Middle frontal gyrus (tissue), 1 donor: ENCODE measurements at regions not wholly inside any gene's neighbourhood (a gene's known extent, or its start where the extent isn't known, plus 50 kb on each side); places are given as distances from the start of the nearest gene placed in this dataset.
"Not testable (repeated sequence)": the region's sequence is repeated elsewhere in the genome, so short reads cannot be mapped to it uniquely, and the experiment has no call there.

Experiments
- DNase-seq: peaks from one replicate; pipeline ENCODE4 v3.0.0-alpha.2; 2015; ENCODE audit warnings: low spot score; ENCODE audit errors: extremely low spot score

GRCh38 chr4:64975177-64975576 lies 565.9 kb upstream of the TECRL start:
- DNase-seq, result no peak

- no peak for DNase-seq
Observed at GRCh38 chr4:64969081-64969480, 559.8 kb upstream of the TECRL start.

DNA sequence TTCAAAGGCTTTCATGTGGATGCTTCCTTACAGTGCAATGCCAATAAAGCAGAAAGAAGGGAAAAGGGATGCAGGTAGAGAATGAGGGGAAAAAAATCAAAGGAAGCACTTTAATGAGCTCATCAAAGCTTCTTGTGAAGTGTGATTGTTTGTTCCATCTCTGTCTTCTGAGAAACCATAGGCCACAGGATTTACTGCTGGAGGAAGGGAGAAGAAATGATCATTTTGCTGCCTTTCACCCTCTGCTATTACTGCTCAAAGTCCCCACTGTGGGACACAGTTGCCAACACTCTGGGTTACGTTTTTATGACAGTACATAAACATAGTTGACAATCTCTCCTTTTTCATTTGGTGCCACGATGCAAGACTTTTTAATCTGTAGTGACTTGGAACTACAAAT lies 558.0 kb upstream of the TECRL start:
- no peak for DNase-seq

GRCh38 chr4:64960516-64960915 lies 551.3 kb upstream of the TECRL start:
- DNase-seq, result no peak

DNA sequence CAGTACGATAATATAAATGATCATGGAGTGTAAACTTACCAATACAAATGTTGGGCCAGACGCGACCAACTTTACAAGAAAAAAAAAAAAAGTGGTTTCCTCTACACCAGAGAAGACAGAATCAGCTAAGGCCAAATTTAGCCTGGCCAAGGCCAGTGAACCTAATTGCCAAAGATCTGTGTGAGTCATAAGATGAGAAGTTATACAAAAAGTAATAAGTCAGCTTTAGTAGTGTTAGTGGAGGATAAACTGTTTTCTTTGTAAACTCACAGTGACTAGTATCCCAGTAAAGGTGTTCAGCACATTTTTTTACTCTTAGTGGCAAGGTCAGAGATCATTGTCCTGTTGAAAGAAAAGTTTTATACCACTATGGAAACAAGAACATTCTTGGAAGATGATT lies 531.4 kb upstream of the TECRL start:
- DNase-seq, result no peak

GRCh38 chr4:64935469-64936001 lies 526.3 kb upstream of the TECRL start:
- no peak for DNase-seq

GRCh38 chr4:64911846-64912245 lies 502.6 kb upstream of the TECRL start:
- DNase-seq, result no peak

GRCh38 chr4:64903986-64904385 lies 494.7 kb upstream of the TECRL start:
- no peak for DNase-seq

DNA sequence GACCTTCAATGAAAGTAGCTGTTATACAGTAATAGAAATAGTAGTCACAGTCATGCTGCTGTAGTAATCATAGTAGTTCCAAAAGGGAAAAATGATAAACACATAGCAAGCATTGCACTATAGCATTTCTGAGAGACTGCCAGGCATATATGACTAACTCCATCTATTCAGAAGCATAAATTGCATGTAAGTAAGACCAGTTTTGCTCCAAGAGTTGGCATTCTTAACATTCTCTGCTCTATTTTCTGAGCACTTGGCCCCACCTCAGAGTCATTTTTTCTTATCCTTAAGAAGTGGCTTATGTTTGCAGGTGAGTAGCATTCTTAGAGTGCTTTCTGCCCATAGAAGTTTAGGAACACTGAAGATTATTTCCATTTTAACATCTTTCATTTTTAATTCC lies 490.3 kb upstream of the TECRL start:
- DNase-seq, result no peak

DNA sequence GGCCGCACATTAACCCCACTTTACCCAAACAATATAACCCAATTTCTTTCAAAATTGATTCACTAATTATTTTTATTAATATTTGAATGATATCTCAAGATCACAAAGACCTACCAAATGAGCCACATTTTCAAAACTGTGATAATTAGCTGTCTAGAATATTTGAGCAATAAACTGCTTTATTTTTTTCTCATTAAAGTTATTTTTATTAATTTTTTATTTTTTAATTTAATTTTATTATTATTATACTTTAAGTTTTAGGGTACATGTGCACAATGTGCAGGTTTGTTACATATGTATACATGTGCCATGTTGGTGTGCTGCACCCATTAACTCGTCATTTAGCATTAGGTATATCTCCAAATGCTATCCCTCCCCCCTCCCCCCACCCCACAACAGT lies 489.8 kb upstream of the TECRL start:
- not testable (repeated sequence) for DNase-seq

- no peak for DNase-seq
Observed at GRCh38 chr4:64897683-64898082, 488.4 kb upstream of the TECRL start.

DNA sequence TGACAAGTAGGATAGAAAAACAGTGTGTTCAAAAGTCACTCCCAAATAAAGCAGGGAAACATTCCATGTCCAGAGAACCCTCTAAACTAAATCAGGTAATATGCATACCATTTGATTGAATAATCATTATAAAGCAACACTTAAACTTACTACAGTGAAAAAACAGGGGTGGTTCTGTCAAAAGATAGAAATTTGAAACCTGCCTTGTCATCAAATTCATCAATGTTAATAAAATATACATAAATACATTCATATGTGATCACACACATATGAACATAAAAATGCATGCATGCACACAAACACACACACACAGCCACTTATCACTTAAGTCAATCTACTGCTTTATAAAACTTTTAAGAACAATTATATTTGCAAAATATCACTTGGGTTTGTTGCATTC lies 485.8 kb upstream of the TECRL start:
- no peak for DNase-seq

DNA sequence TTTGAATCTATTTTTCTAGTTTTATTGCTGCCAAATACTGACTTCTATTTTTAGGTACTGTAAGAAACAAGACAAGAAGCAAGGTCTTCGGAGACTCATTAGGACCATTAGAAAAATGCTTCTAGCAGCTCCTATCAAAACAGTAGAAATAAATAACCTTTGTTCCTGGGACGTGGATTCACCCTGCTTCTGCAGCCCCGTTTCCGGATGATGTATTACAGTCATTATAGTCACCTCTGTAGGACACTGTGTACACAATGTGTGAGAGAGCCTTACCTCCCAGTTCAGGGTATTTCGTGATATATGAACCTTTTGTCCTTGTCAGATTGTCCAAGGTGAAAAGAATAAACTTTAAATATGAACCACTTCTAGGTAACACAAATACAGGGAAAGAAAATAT lies 484.0 kb upstream of the TECRL start:
- no peak for DNase-seq

GRCh38 chr4:64889906-64890610 lies 480.8 kb upstream of the TECRL start:
- DNase-seq, result no peak

DNA sequence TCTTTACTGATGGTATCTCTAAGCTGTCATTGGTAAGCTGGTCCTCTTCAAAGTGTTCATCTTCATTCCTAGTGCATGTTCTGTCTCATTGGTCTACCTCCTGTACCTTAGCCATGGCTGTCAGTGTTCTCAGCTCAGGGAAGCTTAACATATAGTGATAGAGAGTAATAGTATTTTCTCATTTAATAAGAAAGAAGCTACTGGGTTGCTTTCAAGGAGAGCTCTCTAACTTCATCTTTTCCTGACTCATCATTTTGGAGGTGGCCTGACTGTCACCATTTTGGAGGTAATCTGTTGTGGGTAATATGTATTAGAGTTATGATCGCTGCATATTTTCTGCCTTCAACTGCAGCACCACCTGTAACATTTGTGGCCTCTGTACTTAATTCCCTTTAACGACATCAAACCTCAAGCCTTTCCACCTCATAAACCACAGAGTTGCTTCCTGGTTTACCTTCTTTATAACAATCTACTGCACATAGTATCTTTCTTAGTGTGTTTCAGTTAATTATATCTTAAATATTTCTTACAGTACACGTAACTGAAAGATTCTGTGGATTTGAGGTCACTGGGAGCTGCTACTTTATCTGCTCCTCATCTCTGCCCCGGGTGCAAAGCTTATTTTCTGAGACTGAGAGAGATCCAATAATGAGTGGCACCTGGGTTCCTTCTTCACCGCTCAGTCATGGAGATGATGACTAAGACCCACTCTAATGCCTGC lies 474.0 kb upstream of the TECRL start:
- DNase-seq, result no peak

DNA sequence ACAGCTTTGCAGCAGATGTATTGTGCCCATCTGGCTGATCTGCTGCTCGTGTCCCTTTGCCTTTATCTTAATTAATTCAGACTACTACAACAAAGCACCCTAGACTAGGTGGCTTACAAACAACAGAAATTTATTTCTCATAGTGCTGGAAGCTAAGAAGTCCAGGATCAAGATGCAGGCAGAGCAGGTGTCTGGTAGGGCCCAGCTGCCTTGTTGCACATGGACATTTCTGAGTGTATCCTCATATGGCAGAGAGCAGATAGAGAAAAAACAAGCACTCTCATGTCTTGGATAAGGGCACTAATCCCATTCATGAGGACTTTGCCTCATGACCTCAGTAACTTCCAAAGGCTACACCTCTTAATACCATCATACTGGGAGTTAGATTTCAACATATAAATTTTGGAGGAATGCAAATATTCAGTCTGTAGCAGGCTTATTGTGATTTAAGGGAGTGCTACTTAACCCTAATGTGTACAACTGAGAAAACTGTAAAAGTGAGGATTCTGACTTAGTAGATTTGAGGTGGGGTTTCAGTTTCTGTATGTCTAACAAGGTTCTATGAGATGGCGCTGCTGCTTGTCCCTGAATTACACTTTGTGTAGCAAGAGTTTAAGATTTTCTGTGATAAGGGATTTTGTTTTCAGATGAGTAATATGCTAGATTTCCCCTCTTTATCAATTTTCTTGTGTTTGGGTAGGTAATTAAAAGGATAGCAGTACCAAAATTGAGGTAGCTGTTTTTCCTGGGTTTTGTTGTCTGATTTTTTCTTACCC lies 473.2 kb upstream of the TECRL start:
- no peak for DNase-seq

DNA sequence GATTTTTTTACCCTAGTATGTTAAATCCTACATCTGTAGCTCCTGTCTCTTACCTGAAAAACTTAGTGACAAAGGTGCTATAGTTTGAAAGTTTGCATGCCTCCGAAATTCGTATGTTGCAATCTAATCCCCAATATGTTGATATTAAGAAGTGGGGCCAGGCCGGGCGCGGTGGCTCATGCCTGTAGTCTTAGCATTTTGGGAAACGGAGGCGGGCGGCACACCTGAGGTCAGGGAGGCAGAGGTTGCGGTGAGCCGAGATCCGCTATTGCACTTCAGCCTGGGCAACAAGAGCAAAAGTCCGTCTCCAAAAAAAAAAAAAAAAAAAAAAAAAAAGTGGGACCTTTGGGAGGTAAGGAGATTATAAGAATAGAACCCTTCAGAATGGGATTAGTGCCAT lies 471.3 kb upstream of the TECRL start:
- no peak for DNase-seq

DNA sequence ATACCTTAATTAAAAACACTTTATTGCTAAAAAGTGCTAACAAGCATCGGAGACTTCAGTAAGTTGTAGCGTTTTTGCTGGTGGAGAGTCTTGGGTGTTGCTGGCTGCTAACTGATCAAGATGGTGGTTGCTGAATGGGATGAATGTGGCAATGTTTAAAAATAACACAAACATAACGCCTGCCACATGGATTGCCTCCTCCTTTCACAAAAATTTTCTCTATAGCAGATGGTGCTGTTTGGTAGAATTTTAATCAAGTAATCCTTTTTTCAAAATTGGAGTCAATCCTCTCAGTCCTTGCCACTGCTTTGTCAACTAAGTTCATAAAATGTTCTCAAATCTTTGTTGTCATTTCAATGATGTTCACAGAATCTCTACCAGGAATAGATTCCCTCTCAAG lies 466.8 kb upstream of the TECRL start:
- no peak for DNase-seq

DNA sequence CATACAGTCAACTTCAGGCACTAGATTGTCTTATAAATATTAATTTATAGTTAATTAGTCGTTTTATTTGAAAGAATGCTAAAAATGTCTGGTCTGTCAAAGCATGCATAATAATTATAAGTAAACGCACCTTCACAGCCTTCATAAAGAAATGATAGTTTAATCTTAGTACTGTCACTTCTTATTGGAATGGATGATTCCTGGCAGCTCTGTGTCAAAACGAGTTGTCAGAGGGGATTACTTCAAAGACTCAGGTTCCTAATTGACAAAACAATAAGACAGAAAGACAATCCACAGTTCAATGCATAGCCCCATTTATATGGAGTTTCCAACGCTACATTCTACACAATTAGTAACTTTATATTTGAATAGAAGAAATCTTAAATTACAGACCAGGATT lies 461.3 kb upstream of the TECRL start:
- DNase-seq, result no peak

- no peak for DNase-seq
Observed at GRCh38 chr4:64857815-64858214, 448.6 kb upstream of the TECRL start.

DNA sequence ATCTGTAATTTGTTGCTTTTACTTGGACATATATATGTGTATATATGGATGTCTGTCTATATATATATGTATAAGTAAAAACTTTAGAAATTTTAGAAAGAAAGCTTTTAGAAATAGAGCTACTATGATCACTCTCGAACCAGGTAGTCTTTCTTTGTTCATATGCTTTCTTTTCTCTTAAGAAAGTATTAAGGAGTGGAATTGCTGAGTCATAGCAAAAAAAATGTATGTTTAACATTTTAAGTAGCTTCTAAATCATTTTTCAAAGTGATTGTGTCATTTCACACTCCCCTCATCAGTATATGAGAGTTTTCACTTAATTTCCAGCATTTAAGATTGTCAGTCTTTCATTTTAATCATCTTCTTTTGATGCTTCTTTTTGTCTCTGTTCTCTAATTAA lies 447.9 kb upstream of the TECRL start:
- no peak for DNase-seq

GRCh38 chr4:64846417-64846816 lies 437.2 kb upstream of the TECRL start:
- no peak for DNase-seq
